H1 (cell line): ENCODE measurements at regions not wholly inside any gene's neighbourhood (a gene's known extent, or its start where the extent isn't known, plus 50 kb on each side); places are given as distances from the start of the nearest gene placed in this dataset.

Source experiments
- CTCF ChIA-PET: fragments of 300-600 bp; sonication (Branson Sonifier 250); formaldehyde crosslinking; loops from one replicate; lab custom pipeline; 2021; ENCODE audit not compliant: partially characterized antibody; lab: Charles Lee
- POLR2A ChIA-PET: fragments of 300-600 bp; sonication (Branson Sonifier 250); formaldehyde crosslinking; loops from one replicate; lab custom pipeline; 2021; ENCODE audit warnings: inconsistent platforms; ENCODE audit not compliant: partially characterized antibody; lab: Charles Lee
- DNase-seq, 2 experiments: peaks; one replicate each; pipeline versions ENCODE4 v3.0.0 to v3.0.0-alpha.2; 2010 to 2022; ENCODE audit warnings: low spot score in 2 of 2, low read depth in 1 of 2, mixed read lengths in 1 of 2
- FAIRE-seq: peaks from 2 replicates; lab custom pipeline; 2011; peaks lifted over from hg19 to GRCh38; lab: Jason Lieb, UNC
- H2AFZ ChIP-seq: 2 replicates; pipeline ENCODE4 v1.8.1; 2012; ENCODE audit warnings: low read length, inconsistent platforms
- H2AK5ac ChIP-seq: 2 replicates; pipeline ENCODE4 v1.6.1; 2013; ENCODE audit warnings: low read depth, low read length
- H2BK120ac ChIP-seq: replicated peaks from 2 replicates; pipeline ENCODE3; 2013; ENCODE audit warnings: low read depth, low read length, inconsistent platforms
- H2BK12ac ChIP-seq: 2 replicates; pipeline ENCODE4 v1.6.1; 2013; ENCODE audit warnings: low read depth, low read length
- H2BK15ac ChIP-seq: 2 replicates; pipeline ENCODE4 v1.6.1; 2013; ENCODE audit warnings: low read length
- H2BK20ac ChIP-seq: 2 replicates; pipeline ENCODE4 v1.6.1; 2013; ENCODE audit warnings: low read length
- H2BK5ac ChIP-seq: 2 replicates; pipeline ENCODE4 v1.6.1; 2013; ENCODE audit warnings: low read depth, low read length
- H3K14ac ChIP-seq: 2 replicates; pipeline ENCODE4 v1.6.1; 2013; ENCODE audit warnings: inconsistent platforms; ENCODE audit not compliant: insufficient read length
- H3K18ac ChIP-seq: 2 replicates; pipeline ENCODE4 v1.6.1; 2013; ENCODE audit warnings: low read length; ENCODE audit errors: extremely low read depth
- H3K23ac ChIP-seq: 2 replicates; pipeline ENCODE4 v1.6.1; 2013; ENCODE audit warnings: inconsistent platforms; ENCODE audit not compliant: insufficient read length
- H3K23me2 ChIP-seq: 2 replicates; pipeline ENCODE4 v1.6.1; 2013; ENCODE audit warnings: low read depth, low read length
- H3K27ac ChIP-seq: 2 replicates; pipeline ENCODE4 v1.6.1; 2011; ENCODE audit warnings: low read depth, low read length, inconsistent platforms
- H3K27me3 ChIP-seq, 4 experiments: replicated peaks in 1 of 4; 1 replicate in 1 of 4; 2 replicates in 3 of 4; pipeline versions ENCODE4 v1.6.1 to v1.8.1; 2011 to 2013; ENCODE audit warnings: low read length in 3 of 4, mild to moderate bottlenecking in 3 of 4, inconsistent platforms in 2 of 4, mixed read lengths in 2 of 4, moderate library complexity in 1 of 4; ENCODE audit not compliant: control insufficient read depth in 3 of 4, insufficient read depth in 3 of 4; ENCODE audit errors: extremely low read depth in 1 of 4
- H3K36me3 ChIP-seq, 4 experiments: 2 replicates each; pipeline versions ENCODE4 v1.6.1 to v1.8.1; 2011 to 2013; ENCODE audit warnings: mild to moderate bottlenecking in 4 of 4, low read length in 3 of 4, moderate library complexity in 2 of 4, control low read depth in 1 of 4, inconsistent platforms in 1 of 4; ENCODE audit not compliant: insufficient read depth in 4 of 4, control insufficient read depth in 2 of 4
- H3K4ac ChIP-seq: replicated peaks from 2 replicates; pipeline ENCODE3; 2013; ENCODE audit warnings: low read length, low read depth, mixed read lengths, inconsistent platforms; ENCODE audit not compliant: insufficient read length
- H3K4me1 ChIP-seq, 4 experiments: replicated peaks in 1 of 4; 1 replicate in 1 of 4; 2 replicates in 3 of 4; pipeline versions ENCODE4 v1.6.1 to v1.8.1; 2011 to 2013; ENCODE audit warnings: low read length in 3 of 4, inconsistent platforms in 2 of 4, mixed read lengths in 1 of 4; ENCODE audit not compliant: insufficient read depth in 4 of 4, control insufficient read depth in 3 of 4
- H3K4me2 ChIP-seq, 2 experiments: 2 replicates each; pipeline versions ENCODE4 v1.6.1 to v1.8.1; 2011 to 2013; ENCODE audit warnings: low read depth in 2 of 2, low read length in 2 of 2, control low read depth in 1 of 2, inconsistent platforms in 1 of 2, mild to moderate bottlenecking in 1 of 2; ENCODE audit not compliant: insufficient read depth in 1 of 2
- H3K4me3 ChIP-seq, 4 experiments: fragments of 200-600, 300-600 bp in 1 of 4; sonication (generic), shearing (Covaris generic), sonication (Bioruptor Twin) in 1 of 4; 2 replicates each; pipeline versions ENCODE4 v1.5.1 to v1.8.1; 2011 to 2016; ENCODE audit warnings: low read length in 4 of 4, low read depth in 3 of 4, control low read depth in 2 of 4, inconsistent platforms in 2 of 4, mild to moderate bottlenecking in 2 of 4, mixed read lengths in 1 of 4, moderate library complexity in 1 of 4; ENCODE audit not compliant: insufficient read depth in 2 of 4; ENCODE audit errors: extremely low read depth in 1 of 4
- H3K56ac ChIP-seq: replicated peaks from 2 replicates; pipeline ENCODE3; 2013; ENCODE audit warnings: low read depth, mild to moderate bottlenecking, mixed read lengths, low read length, inconsistent platforms; ENCODE audit not compliant: insufficient read length
- H3K79me1 ChIP-seq: 2 replicates; pipeline ENCODE4 v1.6.1; 2013; ENCODE audit warnings: low read depth, low read length, control low read depth
- H3K79me2 ChIP-seq, 2 experiments: 2 replicates each; pipeline versions ENCODE4 v1.6.1 to v1.8.1; 2012 to 2013; ENCODE audit warnings: low read length in 2 of 2, mild to moderate bottlenecking in 2 of 2, inconsistent platforms in 1 of 2; ENCODE audit not compliant: insufficient read depth in 2 of 2, control insufficient read depth in 1 of 2
- H3K9ac ChIP-seq, 4 experiments: replicated peaks in 1 of 4; 1 replicate in 1 of 4; 2 replicates in 3 of 4; pipeline versions ENCODE4 v1.6.1 to v1.8.1; 2011 to 2013; ENCODE audit warnings: low read depth in 3 of 4, low read length in 3 of 4, control low read depth in 2 of 4, mild to moderate bottlenecking in 2 of 4, moderate library complexity in 2 of 4, inconsistent platforms in 1 of 4; ENCODE audit errors: extremely low read depth in 1 of 4
- H3K9me3 ChIP-seq, 2 experiments: 2 replicates each; pipeline versions ENCODE4 v1.6.1 to v1.8.1; 2012 to 2013; ENCODE audit warnings: mild to moderate bottlenecking in 2 of 2, moderate library complexity in 2 of 2, control low read depth in 1 of 2, inconsistent platforms in 1 of 2, low read depth in 1 of 2, low read length in 1 of 2, mixed read lengths in 1 of 2; ENCODE audit not compliant: insufficient read depth in 2 of 2
- H4K20me1 ChIP-seq, 2 experiments: replicated peaks in 1 of 2; 2 replicates each; pipeline versions ENCODE3 to v1.8.1; 2011 to 2013; ENCODE audit warnings: inconsistent platforms in 2 of 2, low read length in 2 of 2, mild to moderate bottlenecking in 1 of 2; ENCODE audit not compliant: insufficient read depth in 2 of 2, control insufficient read depth in 1 of 2
- H4K5ac ChIP-seq: 2 replicates; pipeline ENCODE4 v1.6.1; 2013; ENCODE audit warnings: low read length, low read depth, mixed read lengths, inconsistent platforms; ENCODE audit not compliant: insufficient read length
- H4K8ac ChIP-seq: 2 replicates; pipeline ENCODE4 v1.8.0; 2013; ENCODE audit warnings: mild to moderate bottlenecking, moderate library complexity, low read length, inconsistent platforms; ENCODE audit not compliant: insufficient read depth; ENCODE audit errors: extremely low read depth
- H4K91ac ChIP-seq: replicated peaks from 2 replicates; pipeline ENCODE3; 2013; ENCODE audit warnings: low read length, mixed read lengths, inconsistent platforms; ENCODE audit not compliant: insufficient read length
- ATF2 ChIP-seq: IDR thresholded peaks from 2 replicates; pipeline ENCODE4 v1.6.1; 2012; ENCODE audit warnings: low read length, inconsistent platforms
- CBX5 ChIP-seq: fragments of 300-800, 300-1000 bp; sonication (generic); IDR thresholded peaks from 2 replicates; pipeline ENCODE4 v1.7.1; 2016; ENCODE audit warnings: antibody characterized with exemption, low read length, low read depth
- CTCF ChIP-seq, 3 experiments: IDR thresholded peaks; 1 replicate in 2 of 3; 2 replicates in 1 of 3; pipeline versions ENCODE4 v1.5.1 to v1.6.1; 2011; ENCODE audit warnings: low read length in 3 of 3, mild to moderate bottlenecking in 3 of 3, inconsistent platforms in 2 of 3, low read depth in 1 of 3, moderate library complexity in 1 of 3; ENCODE audit not compliant: insufficient read depth in 1 of 3; ENCODE audit errors: control extremely low read depth in 1 of 3
- KDM4A ChIP-seq: IDR thresholded peaks from one replicate; pipeline ENCODE4 v1.7.1; 2012; ENCODE audit warnings: low read depth, mild to moderate bottlenecking, moderate library complexity, low read length, inconsistent platforms; ENCODE audit not compliant: severe bottlenecking
- RAD21 ChIP-seq, 2 experiments: IDR thresholded peaks in 1 of 2; conservative IDR thresholded peaks in 1 of 2; 2 replicates each; pipeline ENCODE4 v1.6.1; 2011; ENCODE audit warnings: low read depth in 2 of 2, low read length in 2 of 2, improper control_type of control experiment in 1 of 2, inconsistent platforms in 1 of 2, mild to moderate bottlenecking in 1 of 2, moderate library complexity in 1 of 2
- WGBS, 2 experiments: shearing (Covaris generic) in 1 of 2; methylation state at CpG; one replicate each; pipeline versions ENCODE4 v1.1.6 to v1.1.7; 2013 to 2015; ENCODE audit warnings: low lambda C conversion rate in 2 of 2, mixed read lengths in 2 of 2, inconsistent platforms in 1 of 2, low coverage in 1 of 2, missing lambda C conversion rate in 1 of 2; ENCODE audit not compliant: insufficient replicate concordance in 2 of 2, insufficient coverage in 1 of 2, insufficient read length in 1 of 2; ENCODE audit errors: extremely low coverage in 1 of 2, missing lambda C conversion rate in 1 of 2; 5-methylcytosine and 5-hydroxymethylcytosine counted together
- TF ChIP-seq, protein P1 (sequence below): IDR thresholded peaks from 2 replicates; pipeline ENCODE4 v1.6.1; 2012; ENCODE audit warnings: inconsistent platforms

- POLR2A ChIA-PET = no interaction called here
- 86% methylated on average over 11 of the region's 11 CpGs; no CpG with 5 or more reads in 1 of the 2 experiments for WGBS, 2 experiments
Measured at GRCh38 chr13:88068975-88069374, 397.8 kb downstream of the SLITRK5 start.

More at GRCh38 chr13:88068975-88069374, 397.8 kb downstream of the SLITRK5 start:
- no peaks in the 10 kb centered on the region for H3K79me2 ChIP-seq
- H2AK5ac ChIP-seq = no peak overlapping the region
- no peaks in the 10 kb centered on the region for H3K36me3 ChIP-seq
- H4K8ac ChIP-seq = no peak overlapping the region
- CTCF ChIA-PET = interaction anchor here (0.7 to 3.0 kb wide), 23 partner anchors 10 to 1627 kb away, joined by 3 to 10 read pairs (median 3); no protein-coding TSS in a partner anchor
- no peak overlapping the region for H3K4me3 ChIP-seq
- FAIRE-seq = peak; percentile 32
- no peak overlapping the region for H2BK5ac ChIP-seq
- TF ChIP-seq, protein P1, sequence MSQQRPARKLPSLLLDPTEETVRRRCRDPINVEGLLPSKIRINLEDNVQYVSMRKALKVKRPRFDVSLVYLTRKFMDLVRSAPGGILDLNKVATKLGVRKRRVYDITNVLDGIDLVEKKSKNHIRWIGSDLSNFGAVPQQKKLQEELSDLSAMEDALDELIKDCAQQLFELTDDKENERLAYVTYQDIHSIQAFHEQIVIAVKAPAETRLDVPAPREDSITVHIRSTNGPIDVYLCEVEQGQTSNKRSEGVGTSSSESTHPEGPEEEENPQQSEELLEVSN = no peak
- TF ChIP-seq KDM4A = no peak
- peak; percentile 56 to 70 (median 61) for TF ChIP-seq CTCF (IDR thresholded peaks at IDR 0.05; ENCODE audit: control extremely low read depth in 1 of 3, insufficient read depth in 1 of 3, low read depth in 1 of 3, low read length in 3 of 3)
- TF ChIP-seq RAD21 (IDR thresholded peaks at IDR 0.05 in 1 of 2, conservative IDR thresholded peaks at IDR 0.05 in 1 of 2; ENCODE audit: low read depth in 2 of 2, low read length in 2 of 2) = peak; percentile 75
- no peak for TF ChIP-seq CBX5
- TF ChIP-seq ATF2 = no peak
- TF ChIP-seq, all 59 proteins: peak for 2
- H2BK12ac ChIP-seq = no peak overlapping the region
- H3K4me1 ChIP-seq = no peaks in the 10 kb centered on the region
- no peak overlapping the region for H4K5ac ChIP-seq
- H3K27ac ChIP-seq = no peak overlapping the region
- no peak overlapping the region for H2AFZ ChIP-seq
- H3K4me2 ChIP-seq = no peak overlapping the region
- no peak overlapping the region for H4K91ac ChIP-seq
- H3K27me3 ChIP-seq = no peaks in the 10 kb centered on the region
- H3K9me3 ChIP-seq = no peaks in the 10 kb centered on the region
- no peak overlapping the region for H2BK120ac ChIP-seq
- no peak overlapping the region for H3K4ac ChIP-seq
- no peaks in the 10 kb centered on the region for H3K79me1 ChIP-seq
- H3K14ac ChIP-seq = no peak overlapping the region
- H3K9ac ChIP-seq = no peak overlapping the region
- H3K23me2 ChIP-seq = no peaks in the 10 kb centered on the region
- H3K23ac ChIP-seq = no peak overlapping the region
- H4K20me1 ChIP-seq = no peaks in the 10 kb centered on the region
- peak; percentile 41 to 72 for DNase-seq
- no peak overlapping the region for H2BK15ac ChIP-seq
- H3K18ac ChIP-seq = no peak overlapping the region
- no peak overlapping the region for H2BK20ac ChIP-seq
- no peak overlapping the region for H3K56ac ChIP-seq
